ENCODE measurements at regions not wholly inside any gene's neighbourhood (a gene's known extent, or its start where the extent isn't known, plus 50 kb on each side); places are given as distances from the start of the nearest gene placed in this dataset.

DNA sequence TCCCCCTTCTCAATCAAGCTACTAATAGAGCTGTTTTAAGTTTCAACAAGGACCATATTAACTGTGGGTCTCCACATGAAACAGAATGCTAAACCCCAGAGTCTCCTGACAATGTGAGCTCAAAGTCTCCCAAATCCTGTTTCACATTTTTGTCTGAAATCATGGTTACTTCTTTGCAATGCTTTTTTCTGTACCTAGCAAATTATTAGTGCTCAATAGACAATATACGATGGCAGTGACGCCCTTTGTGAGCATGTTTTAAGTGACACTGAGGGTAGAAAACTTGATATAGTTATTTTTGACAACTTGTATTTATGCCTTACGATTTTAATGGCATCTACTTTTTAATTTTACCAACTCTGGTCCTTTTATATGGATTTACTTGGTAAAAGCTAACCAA, 85.4 kb upstream of the SOX5 start:
- no peaks in the 10 kb centered on the region for H3K4me1 ChIP-seq (ENCODE audit: control insufficient read depth in 1 of 2, insufficient read depth in 1 of 2, low read depth in 1 of 2, low read length in 1 of 2)
- no peaks in the 10 kb centered on the region for H3K36me3 ChIP-seq
- H3K27me3 ChIP-seq, result no peaks in the 10 kb centered on the region
- H3K27ac ChIP-seq, result no peak overlapping the region
- H3K9me3 ChIP-seq, result no peaks in the 10 kb centered on the region
- H3K4me3 ChIP-seq (ENCODE audit: low read depth in 1 of 2, low read length in 1 of 2), result no peak overlapping the region
- TF ChIP-seq, protein P1, sequence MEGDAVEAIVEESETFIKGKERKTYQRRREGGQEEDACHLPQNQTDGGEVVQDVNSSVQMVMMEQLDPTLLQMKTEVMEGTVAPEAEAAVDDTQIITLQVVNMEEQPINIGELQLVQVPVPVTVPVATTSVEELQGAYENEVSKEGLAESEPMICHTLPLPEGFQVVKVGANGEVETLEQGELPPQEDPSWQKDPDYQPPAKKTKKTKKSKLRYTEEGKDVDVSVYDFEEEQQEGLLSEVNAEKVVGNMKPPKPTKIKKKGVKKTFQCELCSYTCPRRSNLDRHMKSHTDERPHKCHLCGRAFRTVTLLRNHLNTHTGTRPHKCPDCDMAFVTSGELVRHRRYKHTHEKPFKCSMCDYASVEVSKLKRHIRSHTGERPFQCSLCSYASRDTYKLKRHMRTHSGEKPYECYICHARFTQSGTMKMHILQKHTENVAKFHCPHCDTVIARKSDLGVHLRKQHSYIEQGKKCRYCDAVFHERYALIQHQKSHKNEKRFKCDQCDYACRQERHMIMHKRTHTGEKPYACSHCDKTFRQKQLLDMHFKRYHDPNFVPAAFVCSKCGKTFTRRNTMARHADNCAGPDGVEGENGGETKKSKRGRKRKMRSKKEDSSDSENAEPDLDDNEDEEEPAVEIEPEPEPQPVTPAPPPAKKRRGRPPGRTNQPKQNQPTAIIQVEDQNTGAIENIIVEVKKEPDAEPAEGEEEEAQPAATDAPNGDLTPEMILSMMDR (IDR thresholded peaks at IDR 0.05), result no peak

DNA sequence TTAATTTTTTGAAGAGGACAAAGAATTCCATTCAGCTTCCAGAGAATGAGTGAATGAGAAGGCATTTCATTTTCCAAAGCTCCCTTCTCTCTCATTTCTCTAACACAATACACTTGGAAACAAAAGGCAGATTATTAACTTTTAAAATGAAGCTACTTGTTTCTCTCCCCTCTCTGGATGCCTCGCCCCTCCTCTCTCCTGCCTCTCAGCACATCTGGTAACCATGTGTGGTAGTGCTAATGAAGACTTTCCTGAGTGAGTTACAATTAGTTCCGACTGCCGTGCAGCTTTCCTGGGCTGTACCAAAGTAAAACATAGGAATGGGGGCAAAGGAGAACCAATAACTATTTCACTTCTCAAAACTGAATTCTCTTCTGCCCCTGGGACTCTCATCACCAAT, 84.7 kb upstream of the SOX5 start:
- TF ChIP-seq, protein P1 (IDR thresholded peaks at IDR 0.05), result no peak
- Histone ChIP-seq H3K27ac (no peak overlapping the region), H3K9me3 (no peaks in the 10 kb centered on the region), H3K36me3 (no peaks in the 10 kb centered on the region), H3K4me1 (ENCODE audit: control insufficient read depth in 1 of 2, insufficient read depth in 1 of 2, low read depth in 1 of 2, low read length in 1 of 2) (no peaks in the 10 kb centered on the region), H3K27me3 (no peaks in the 10 kb centered on the region), H3K4me3 (ENCODE audit: low read depth in 1 of 2, low read length in 1 of 2) (no peak overlapping the region)

DNA sequence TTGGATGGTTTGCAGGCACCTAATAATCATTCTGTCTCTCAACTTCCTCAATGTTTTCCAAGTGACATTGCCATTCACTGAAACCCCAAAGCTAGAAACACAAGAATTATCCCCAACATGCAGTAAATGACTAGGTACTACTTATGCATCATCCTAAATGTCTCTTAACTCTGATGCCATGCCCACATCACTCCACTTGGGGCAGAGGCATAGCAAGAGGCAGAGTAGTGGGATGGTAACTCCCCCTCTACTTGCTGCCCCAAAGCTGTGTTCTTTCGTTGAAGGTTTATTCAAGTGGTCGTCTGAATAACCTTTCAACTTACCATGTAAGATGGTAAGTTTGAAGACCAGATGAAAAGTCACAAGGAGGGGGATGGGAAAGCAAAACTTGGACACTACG, 77.9 kb upstream of the SOX5 start:
- H3K27ac ChIP-seq, result no peak overlapping the region
- no peaks in the 10 kb centered on the region for H3K4me1 ChIP-seq (ENCODE audit: control insufficient read depth in 1 of 2, insufficient read depth in 1 of 2, low read depth in 1 of 2, low read length in 1 of 2)
- no peaks in the 10 kb centered on the region for H3K36me3 ChIP-seq
- no peaks in the 10 kb centered on the region for H3K27me3 ChIP-seq
- TF ChIP-seq, protein P1 (IDR thresholded peaks at IDR 0.05), result no peak
- no peaks in the 10 kb centered on the region for H3K9me3 ChIP-seq
- H3K4me3 ChIP-seq (ENCODE audit: low read depth in 1 of 2, low read length in 1 of 2), result no peak overlapping the region

DNA sequence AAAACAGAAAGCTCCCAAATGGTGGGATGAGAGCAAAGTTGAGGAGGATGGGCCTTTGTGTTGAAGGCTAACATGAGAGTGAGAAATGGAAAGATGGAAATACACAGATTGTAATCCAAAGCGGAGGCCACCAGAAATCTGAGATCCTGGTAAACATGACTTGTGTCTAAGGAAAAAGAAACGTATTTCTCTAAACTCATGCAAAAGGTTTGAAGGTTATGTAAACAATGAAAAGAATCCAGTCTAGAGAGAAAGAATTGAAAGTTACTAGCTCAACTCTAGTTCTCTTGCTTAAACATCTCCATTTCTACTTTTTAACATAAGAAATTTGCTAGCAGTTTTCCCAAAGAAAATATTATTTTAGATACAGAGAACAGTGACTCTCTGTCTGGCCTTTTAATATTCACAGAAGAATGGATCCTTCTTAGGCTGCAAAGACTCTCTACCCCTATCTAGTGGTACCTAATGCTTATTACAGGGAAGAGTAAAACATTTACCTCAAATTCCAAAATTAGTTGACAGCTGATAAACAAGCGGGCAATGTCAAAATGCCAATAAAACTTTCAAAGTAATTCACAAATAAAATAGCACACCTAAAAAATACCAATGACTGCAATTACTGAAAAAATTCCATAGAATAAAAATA, 75.8 kb upstream of the SOX5 start:
- Histone ChIP-seq H3K27me3 (no peaks in the 10 kb centered on the region), H3K4me3 (ENCODE audit: low read depth in 1 of 2, low read length in 1 of 2) (no peak overlapping the region), H3K9me3 (no peaks in the 10 kb centered on the region), H3K36me3 (no peaks in the 10 kb centered on the region), H3K4me1 (ENCODE audit: control insufficient read depth in 1 of 2, insufficient read depth in 1 of 2, low read depth in 1 of 2, low read length in 1 of 2) (no peaks in the 10 kb centered on the region), H3K27ac (no peak overlapping the region)
- TF ChIP-seq, protein P1 (IDR thresholded peaks at IDR 0.05), result no peak

DNA sequence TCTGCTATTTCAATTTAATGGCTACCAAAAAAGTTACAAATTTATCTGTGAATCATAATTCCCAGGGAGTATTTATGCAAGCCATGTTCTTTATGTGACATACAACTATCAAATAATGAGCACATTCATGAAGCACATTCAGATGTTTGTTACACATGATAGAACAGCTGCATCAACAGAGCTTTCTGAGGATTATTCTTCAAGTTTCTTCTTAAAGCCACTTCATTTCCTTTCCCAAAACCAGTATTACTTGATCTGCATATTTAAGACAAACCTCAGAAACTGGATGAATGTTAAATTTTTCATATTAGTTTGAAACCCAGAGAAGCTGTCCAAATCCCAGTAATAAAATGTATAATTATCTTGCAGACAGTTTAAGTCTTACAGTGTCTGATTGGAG, 73.6 kb upstream of the SOX5 start:
- TF ChIP-seq, protein P1 (IDR thresholded peaks at IDR 0.05), result no peak
- Histone ChIP-seq H3K36me3 (no peaks in the 10 kb centered on the region), H3K27ac (no peak overlapping the region), H3K27me3 (no peaks in the 10 kb centered on the region), H3K4me1 (ENCODE audit: control insufficient read depth in 1 of 2, insufficient read depth in 1 of 2, low read depth in 1 of 2, low read length in 1 of 2) (no peaks in the 10 kb centered on the region), H3K4me3 (ENCODE audit: low read depth in 1 of 2, low read length in 1 of 2) (no peak overlapping the region), H3K9me3 (no peaks in the 10 kb centered on the region)

DNA sequence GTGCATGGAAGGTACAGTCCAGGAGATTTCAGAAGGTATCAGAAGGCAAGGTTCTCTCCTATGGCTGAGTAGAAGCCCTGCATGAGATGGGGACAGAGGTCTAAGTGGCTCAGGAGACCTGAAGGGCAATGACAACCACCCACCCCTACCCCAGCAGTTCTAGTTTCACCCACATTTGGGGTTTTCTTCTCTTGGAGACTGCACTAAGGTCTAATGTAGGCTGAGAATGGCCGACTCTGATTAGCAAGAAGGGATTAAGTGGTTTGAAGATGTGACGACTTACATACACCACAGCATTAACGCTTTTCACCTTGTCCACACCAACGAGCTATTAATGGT, 71.7 kb upstream of the SOX5 start:
- H3K9me3 ChIP-seq, result no peaks in the 10 kb centered on the region
- TF ChIP-seq, protein P1 (IDR thresholded peaks at IDR 0.05), result no peak
- H3K36me3 ChIP-seq, result no peaks in the 10 kb centered on the region
- H3K27me3 ChIP-seq, result no peaks in the 10 kb centered on the region
- no peak overlapping the region for H3K4me3 ChIP-seq (ENCODE audit: low read depth in 1 of 2, low read length in 1 of 2)
- H3K27ac ChIP-seq, result no peak overlapping the region
- H3K4me1 ChIP-seq (ENCODE audit: control insufficient read depth in 1 of 2, insufficient read depth in 1 of 2, low read depth in 1 of 2, low read length in 1 of 2), result no peaks in the 10 kb centered on the region
